ENCODE measurements at regions not wholly inside any gene's neighbourhood (a gene's known extent, or its start where the extent isn't known, plus 50 kb on each side); places are given as distances from the start of the nearest gene placed in this dataset.

DNA sequence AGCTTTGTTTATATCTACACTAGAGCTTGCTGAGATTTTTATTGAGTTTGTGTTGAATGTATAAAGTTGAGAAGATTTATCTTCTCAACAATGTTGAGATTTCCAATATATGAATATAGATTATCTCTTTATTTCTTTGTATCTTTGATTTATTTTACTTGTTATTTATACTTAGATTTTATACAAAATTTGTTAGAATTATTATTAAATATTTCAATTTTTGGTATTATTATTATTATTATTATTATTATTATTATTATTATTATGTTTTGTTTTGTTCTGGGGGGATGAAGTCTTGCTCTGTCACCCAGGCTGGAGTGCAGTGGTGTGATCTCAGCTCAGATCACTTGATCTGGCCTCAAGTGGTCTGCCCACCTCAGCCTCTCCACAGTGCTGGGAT, 322.5 kb downstream of the PPARGC1A start:
- POLR2A ChIA-PET: no interaction called here
- DNase-seq: no peak

GRCh38 chr4:23560748-23561147, 329.1 kb downstream of the PPARGC1A start:
- Histone ChIP-seq H3K4me3 (ENCODE audit: low read length) (no peak overlapping the region), H3K4me1 (ENCODE audit: insufficient read depth, low read length) (no peaks in the 10 kb centered on the region), H3K27me3 (ENCODE audit: control insufficient read depth in 1 of 2, insufficient read depth in 2 of 2, low read length in 2 of 2) (no peaks in the 10 kb centered on the region), H3K36me3 (ENCODE audit: insufficient read depth, low read length) (no peaks in the 10 kb centered on the region), H3K9me3 (ENCODE audit: control insufficient read depth in 1 of 2, insufficient read depth in 1 of 2, low read length in 2 of 2) (peaks cover 0 to 4% of the 10 kb centered on the region in 2 experiments), H3K27ac (ENCODE audit: low read depth in 1 of 2, low read length in 2 of 2) (no peak overlapping the region)
- intact Hi-C loops (cut with DNase I, micrococcal nuclease): no loop called here
- ChIA-PET CTCF (interaction anchor here (1.1 kb wide), 1 partner anchor 13 kb away, joined by 3 read pairs; no protein-coding TSS in a partner anchor), POLR2A (no interaction called here)
- TF ChIP-seq CTCF (IDR thresholded peaks at IDR 0.05): no peak
- ATAC-seq (ENCODE audit: poor library complexity) (no peak), DNase-seq (no peak)
- Mint-ChIP-seq H3K36me3 (ENCODE audit: low read depth) (no peaks in the 10 kb centered on the region), H3K27me3 (no peaks in the 10 kb centered on the region), H3K27ac (no peak overlapping the region), H3K4me1 (ENCODE audit: low read depth) (no peaks in the 10 kb centered on the region), H3K4me3 (no peak overlapping the region), H3K9me3 (peaks cover 11% of the 10 kb centered on the region)

More for the DNA sequence above, 322.5 kb downstream of the PPARGC1A start:
- H3K4me1 Mint-ChIP-seq (ENCODE audit: low read depth): no peaks in the 10 kb centered on the region
- H3K27me3 Mint-ChIP-seq: no peaks in the 10 kb centered on the region
- no peak overlapping the region for H3K27ac Mint-ChIP-seq
- peaks cover 9% of the 10 kb centered on the region for H3K9me3 Mint-ChIP-seq
- no peaks in the 10 kb centered on the region for H3K36me3 Mint-ChIP-seq (ENCODE audit: low read depth)
- ATAC-seq (ENCODE audit: poor library complexity): no peak
- TF ChIP-seq CTCF (IDR thresholded peaks at IDR 0.05): no peak
- CTCF ChIA-PET: no interaction called here
- Histone ChIP-seq H3K4me3 (ENCODE audit: low read length) (no peak overlapping the region), H3K27me3 (ENCODE audit: control insufficient read depth in 1 of 2, insufficient read depth in 2 of 2, low read length in 2 of 2) (no peaks in the 10 kb centered on the region), H3K36me3 (ENCODE audit: insufficient read depth, low read length) (no peaks in the 10 kb centered on the region), H3K4me1 (ENCODE audit: insufficient read depth, low read length) (no peaks in the 10 kb centered on the region), H3K9me3 (ENCODE audit: control insufficient read depth in 1 of 2, insufficient read depth in 1 of 2, low read length in 2 of 2) (peaks cover 0 to 5% of the 10 kb centered on the region in 2 experiments), H3K27ac (ENCODE audit: low read depth in 1 of 2, low read length in 2 of 2) (no peak overlapping the region)
- intact Hi-C loops (cut with DNase I, micrococcal nuclease): no loop called here
- no peak overlapping the region for H3K4me3 Mint-ChIP-seq

DNA sequence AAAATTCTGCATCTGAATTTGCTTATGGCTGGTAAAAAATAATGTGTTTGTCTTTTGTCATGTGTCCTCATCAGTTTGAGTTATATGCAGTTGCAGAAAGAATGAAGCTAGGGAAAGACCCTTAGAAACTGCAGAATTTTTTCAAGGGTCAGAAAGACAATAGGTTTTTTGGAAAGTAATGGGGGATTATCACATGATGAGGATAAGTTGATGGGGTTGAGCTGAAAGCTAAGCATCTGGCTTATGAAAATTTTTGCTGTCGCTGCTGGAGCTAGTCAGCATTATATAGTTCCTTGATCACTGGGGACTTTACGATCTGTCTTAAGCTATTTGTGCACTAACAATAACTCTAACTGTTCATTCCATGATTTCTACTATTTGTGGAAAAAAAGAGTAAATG, 331.7 kb downstream of the PPARGC1A start:
- H3K27me3 Mint-ChIP-seq: no peaks in the 10 kb centered on the region
- Histone ChIP-seq H3K27me3 (ENCODE audit: control insufficient read depth in 1 of 2, insufficient read depth in 2 of 2, low read length in 2 of 2) (no peaks in the 10 kb centered on the region), H3K27ac (ENCODE audit: low read depth in 1 of 2, low read length in 2 of 2) (no peak overlapping the region), H3K4me3 (ENCODE audit: low read length) (no peak overlapping the region), H3K9me3 (ENCODE audit: control insufficient read depth in 1 of 2, insufficient read depth in 1 of 2, low read length in 2 of 2) (peaks cover 4 to 10% of the 10 kb centered on the region in 2 experiments), H3K36me3 (ENCODE audit: insufficient read depth, low read length) (no peaks in the 10 kb centered on the region), H3K4me1 (ENCODE audit: insufficient read depth, low read length) (no peaks in the 10 kb centered on the region)
- no peak overlapping the region for H3K27ac Mint-ChIP-seq
- CTCF ChIA-PET: no interaction called here
- peaks cover 12% of the 10 kb centered on the region for H3K9me3 Mint-ChIP-seq
- H3K36me3 Mint-ChIP-seq (ENCODE audit: low read depth): no peaks in the 10 kb centered on the region
- DNase-seq: no peak
- H3K4me1 Mint-ChIP-seq (ENCODE audit: low read depth): no peaks in the 10 kb centered on the region
- ATAC-seq (ENCODE audit: poor library complexity): no peak
- POLR2A ChIA-PET: no interaction called here
- H3K4me3 Mint-ChIP-seq: no peak overlapping the region
- intact Hi-C loops (cut with DNase I, micrococcal nuclease): no loop called here
- TF ChIP-seq CTCF (IDR thresholded peaks at IDR 0.05): no peak

All from CD4-positive, alpha-beta T cell (primary cell).